GM12891 (cell line): ENCODE measurements at regions not wholly inside any gene's neighbourhood (a gene's known extent, or its start where the extent isn't known, plus 50 kb on each side); places are given as distances from the start of the nearest gene placed in this dataset.

ENCODE experiments used
- POLR2A ChIP-seq: IDR thresholded peaks from 2 replicates; pipeline ENCODE4 v1.6.1; 2011; ENCODE audit warnings: low read depth, low read length, control low read depth
- POLR2AphosphoS5 ChIP-seq: IDR thresholded peaks from 2 replicates; pipeline ENCODE4 v1.6.1; 2011; ENCODE audit warnings: low read depth, low read length, control low read depth

DNA sequence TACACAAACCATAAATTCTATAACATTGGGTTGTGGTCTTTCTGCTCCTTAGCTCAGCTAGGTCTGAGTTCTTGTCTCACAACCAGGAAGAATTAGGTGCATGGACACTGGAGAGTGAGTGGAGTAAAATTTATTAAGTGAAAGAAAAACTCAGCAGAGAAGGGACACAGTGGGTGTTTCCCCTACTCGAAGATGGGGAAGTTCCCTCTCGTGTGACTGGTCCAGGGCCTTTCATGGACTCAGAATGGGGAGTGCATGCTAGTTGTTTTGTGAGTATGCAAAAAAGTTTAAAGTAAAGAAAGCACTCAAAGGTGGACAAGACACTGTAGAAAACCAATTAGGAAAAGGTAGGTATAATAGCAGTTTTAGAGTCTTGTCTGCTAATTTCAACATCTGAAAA lies 215.5 kb upstream of the RORA start:
- TF ChIP-seq POLR2A (no peak), POLR2AphosphoS5 (no peak)
